ENCODE measurements at regions not wholly inside any gene's neighbourhood (a gene's known extent, or its start where the extent isn't known, plus 50 kb on each side); places are given as distances from the start of the nearest gene placed in this dataset.

- Histone ChIP-seq H2BK15ac (ENCODE audit: low read depth, low read length) (no peak overlapping the region), H3K23ac (ENCODE audit: insufficient read length, low read depth, low read length) (no peak overlapping the region), H2BK120ac (ENCODE audit: low read depth, low read length, poor library complexity, severe bottlenecking) (no peak overlapping the region), H3K79me1 (ENCODE audit: insufficient read depth, low read depth, low read length, poor library complexity, severe bottlenecking) (no peaks in the 10 kb centered on the region), H4K8ac (replicated peaks; ENCODE audit: insufficient read length, low read depth, low read length) (no peak overlapping the region), H2BK5ac (ENCODE audit: insufficient read length, low read length) (no peak overlapping the region), H3K4me1 (ENCODE audit: insufficient read depth, low read length) (peaks cover 5% of the 10 kb centered on the region; the same call in 1 of the 2 replicates), H2AK5ac (ENCODE audit: insufficient read length, low read length) (no peak overlapping the region), H2BK12ac (ENCODE audit: insufficient read length, low read depth, low read length) (no peak overlapping the region), H3K14ac (ENCODE audit: insufficient read depth, low read length) (no peak overlapping the region), H2BK20ac (ENCODE audit: low read depth, low read length, poor library complexity, severe bottlenecking) (no peak overlapping the region), H3K18ac (ENCODE audit: insufficient read length, low read depth, low read length) (no peak overlapping the region), H3K56ac (ENCODE audit: insufficient read length, low read depth, low read length) (no peak overlapping the region), H3K9me3 (ENCODE audit: control insufficient read depth, low read depth, low read length) (no peaks in the 10 kb centered on the region), H3T11ph (ENCODE audit: low read length) (no peak overlapping the region), H2AFZ (ENCODE audit: low read length) (no peak overlapping the region), H4K20me1 (ENCODE audit: control insufficient read depth, insufficient read depth, insufficient read length) (no peaks in the 10 kb centered on the region), H3K27me3 (ENCODE audit: insufficient read depth, low read length) (no peaks in the 10 kb centered on the region), H3K9ac (ENCODE audit: extremely low read depth, insufficient read length, low read length) (no peak overlapping the region), H4K5ac (ENCODE audit: insufficient read length, low read depth, low read length) (no peak overlapping the region), H3K4me2 (ENCODE audit: insufficient read depth, insufficient read length, low read length) (no peak overlapping the region), H4K91ac (ENCODE audit: insufficient read length, low read depth, low read length) (no peak overlapping the region), H3K79me2 (ENCODE audit: insufficient read depth, low read length) (no peaks in the 10 kb centered on the region), H3K23me2 (ENCODE audit: insufficient read length, low read depth, low read length, poor library complexity, severe bottlenecking) (no peaks in the 10 kb centered on the region), H3K27ac (ENCODE audit: insufficient read length, low read depth, low read length) (no peak overlapping the region), H3K4ac (ENCODE audit: low read depth, low read length) (no peak overlapping the region)
- TF ChIP-seq CTCF (conservative IDR thresholded peaks at IDR 0.05), result no peak
- WGBS (ENCODE audit: extremely low coverage, insufficient read length, low lambda C conversion rate), result no CpG with 5 or more reads among the region's 2 CpGs
- Mint-ChIP-seq H3K36me3 (ENCODE audit: insufficient read depth in 1 of 3, low read depth in 3 of 3) (no peaks in the 10 kb centered on the region), H3K27me3 (ENCODE audit: low read depth) (peaks cover 3% of the 10 kb centered on the region), H3K4me1 (peaks cover 7 to 9% of the 10 kb centered on the region in 2 experiments), H3K4me3 (no peak overlapping the region), H3K9me3 (no peaks in the 10 kb centered on the region; a peak in 1 of 5 replicates), H3K27ac (no peak overlapping the region)
- no peak for DNase-seq
Observed at GRCh38 chr5:101676646-101677045, 619.4 kb downstream of the SLCO4C1 start.

All from H9 (cell line).